Stomach (tissue), 4 donors: ENCODE measurements at regions not wholly inside any gene's neighbourhood (a gene's known extent, or its start where the extent isn't known, plus 50 kb on each side); places are given as distances from the start of the nearest gene placed in this dataset.
A peak's percentile ranks its signal among the peaks of the same experiment; 100 is the strongest.

ENCODE experiments used
- CTCF ChIP-seq, 7 experiments: fragments of 450-650 bp in 4 of 7; fragments of 200-600 bp in 3 of 7; sonication (generic) in 3 of 7; IDR thresholded peaks; one replicate each; pipeline ENCODE4 v1.5.1; 2016 to 2019; ENCODE audit warnings: antibody characterized with exemption in 7 of 7, control low read depth in 2 of 7, mild to moderate bottlenecking in 1 of 7
- POLR2A ChIP-seq, 4 donors: fragments of 450-650 bp; IDR thresholded peaks; one replicate each; pipeline ENCODE4 v1.6.1; 2016; ENCODE audit warnings: antibody characterized with exemption in 4 of 4, control low read depth in 2 of 4, mild to moderate bottlenecking in 1 of 4, moderate library complexity in 1 of 4
- POLR2AphosphoS5 ChIP-seq, 3 donors: sonication (generic); formaldehyde crosslinking; IDR thresholded peaks; one replicate each; pipeline ENCODE4 v1.6.1; 2016; ENCODE audit warnings: antibody characterized with exemption in 3 of 3

- TF ChIP-seq CTCF (IDR thresholded peaks at IDR 0.05) (peak in 3 of 7 experiments; percentile 16 to 35 (median 26)), POLR2A (IDR thresholded peaks at IDR 0.05) (no peak), POLR2AphosphoS5 (IDR thresholded peaks at IDR 0.05) (no peak)
These were observed 229.7 kb downstream of the MRPS30 start for GRCh38 chr5:45038366-45038987.
